Panc1 (cell line): ENCODE measurements at regions not wholly inside any gene's neighbourhood (a gene's known extent, or its start where the extent isn't known, plus 50 kb on each side); places are given as distances from the start of the nearest gene placed in this dataset.
A peak's percentile ranks its signal among the peaks of the same experiment; 100 is the strongest.

Experiments used
- ATAC-seq: fragments of 200-7000 bp; cut with Tn5 transposase; 2 replicates; pipeline ENCODE4 v1.9.1; 2020; ENCODE audit warnings: mild to moderate bottlenecking, moderate library complexity
- BruUV-seq: library from RNA; stranded (reverse); fragments of 400-500 nt; replicated peaks from 2 replicates; lab custom pipeline; 2021; lab: Mats Ljungman, UMichigan
- CTCF ChIA-PET: fragments of 300-600 bp; sonication (Branson Sonifier 250); formaldehyde crosslinking; loops from one replicate; lab custom pipeline; 2022; ENCODE audit warnings: antibody characterized with exemption; lab: Charles Lee
- POLR2A ChIA-PET: fragments of 300-600 bp; sonication (Branson Sonifier 250); formaldehyde crosslinking; loops from one replicate; lab custom pipeline; 2022; ENCODE audit warnings: antibody characterized with exemption; lab: Charles Lee
- DNase-seq: peaks from one replicate; pipeline ENCODE4 v3.0.0-alpha.2; 2010; ENCODE audit warnings: low read depth, low spot score
- H3K27ac ChIP-seq: 2 replicates; pipeline ENCODE4 v1.5.1; 2011; ENCODE audit warnings: mild to moderate bottlenecking, low read length, inconsistent platforms
- H3K27me3 ChIP-seq: fragments of 200-500 bp; sonication (Bioruptor generic); 2 replicates; pipeline ENCODE4 v1.6.0; 2014; ENCODE audit warnings: low read length, inconsistent platforms; ENCODE audit not compliant: control insufficient read depth, insufficient read depth
- H3K36me3 ChIP-seq: fragments of 200-500 bp; sonication (Bioruptor generic); 2 replicates; pipeline ENCODE4 v1.5.1; 2014; ENCODE audit warnings: inconsistent platforms, mild to moderate bottlenecking, low read length, moderate library complexity; ENCODE audit not compliant: control insufficient read depth, insufficient read depth
- H3K4me1 ChIP-seq: 2 replicates; pipeline ENCODE4 v1.5.1; 2011; ENCODE audit warnings: inconsistent platforms, mild to moderate bottlenecking, low read length, moderate library complexity; ENCODE audit not compliant: control insufficient read depth, insufficient read depth
- H3K4me3 ChIP-seq, 2 experiments: 2 replicates each; pipeline ENCODE4 v1.5.1; 2011 to 2012; ENCODE audit warnings: low read depth in 2 of 2, low read length in 2 of 2, mild to moderate bottlenecking in 2 of 2, inconsistent platforms in 1 of 2, moderate library complexity in 1 of 2
- H3K9me3 ChIP-seq: fragments of 200-500 bp; sonication (Bioruptor generic); 2 replicates; pipeline ENCODE4 v1.5.1; 2014; ENCODE audit warnings: low read depth, mild to moderate bottlenecking, inconsistent platforms, low read length, moderate library complexity; ENCODE audit not compliant: control insufficient read depth, insufficient read depth
- POLR2AphosphoS5 ChIP-seq: IDR thresholded peaks from 2 replicates; pipeline ENCODE4 v1.6.1; 2012; ENCODE audit warnings: mild to moderate bottlenecking, low read depth, low read length, moderate library complexity
- SIN3A ChIP-seq: IDR thresholded peaks from 2 replicates; pipeline ENCODE4 v1.6.1; 2012; ENCODE audit warnings: low read depth, mild to moderate bottlenecking, low read length, moderate library complexity, borderline replicate concordance; ENCODE audit not compliant: insufficient read depth
- TCF7L2 ChIP-seq: IDR thresholded peaks from 2 replicates; pipeline ENCODE4 v1.6.1; 2011; ENCODE audit warnings: mild to moderate bottlenecking, low read depth, low read length, inconsistent platforms
- in situ Hi-C: cut with HindIII; loops from 2 replicates; pipeline ENCODE4 v1.10.0; 2016; ENCODE audit warnings: low sequenced_read_pairs, low pct_unique_long_range_greater_than_20kb
- intact Hi-C: fragments of 100-400 bp; cut with micrococcal nuclease; formaldehyde crosslinking; loops from one replicate; pipeline ENCODE4 v1.10.0; 2022; ENCODE audit not compliant: unreplicated experiment
- TF ChIP-seq, protein P1 (sequence below): fragments of 450-650 bp; IDR thresholded peaks from 2 replicates; pipeline ENCODE4 v1.5.1; 2017; ENCODE audit warnings: mild to moderate bottlenecking
- TF ChIP-seq, protein P2 (sequence below), 2 experiments: IDR thresholded peaks; 2 replicates each; pipeline ENCODE4 v1.6.1; 2011 to 2012; ENCODE audit warnings: low read depth in 2 of 2, control low read depth in 1 of 2, low read length in 1 of 2, mild to moderate bottlenecking in 1 of 2, moderate library complexity in 1 of 2; ENCODE audit not compliant: insufficient read depth in 1 of 2

DNA sequence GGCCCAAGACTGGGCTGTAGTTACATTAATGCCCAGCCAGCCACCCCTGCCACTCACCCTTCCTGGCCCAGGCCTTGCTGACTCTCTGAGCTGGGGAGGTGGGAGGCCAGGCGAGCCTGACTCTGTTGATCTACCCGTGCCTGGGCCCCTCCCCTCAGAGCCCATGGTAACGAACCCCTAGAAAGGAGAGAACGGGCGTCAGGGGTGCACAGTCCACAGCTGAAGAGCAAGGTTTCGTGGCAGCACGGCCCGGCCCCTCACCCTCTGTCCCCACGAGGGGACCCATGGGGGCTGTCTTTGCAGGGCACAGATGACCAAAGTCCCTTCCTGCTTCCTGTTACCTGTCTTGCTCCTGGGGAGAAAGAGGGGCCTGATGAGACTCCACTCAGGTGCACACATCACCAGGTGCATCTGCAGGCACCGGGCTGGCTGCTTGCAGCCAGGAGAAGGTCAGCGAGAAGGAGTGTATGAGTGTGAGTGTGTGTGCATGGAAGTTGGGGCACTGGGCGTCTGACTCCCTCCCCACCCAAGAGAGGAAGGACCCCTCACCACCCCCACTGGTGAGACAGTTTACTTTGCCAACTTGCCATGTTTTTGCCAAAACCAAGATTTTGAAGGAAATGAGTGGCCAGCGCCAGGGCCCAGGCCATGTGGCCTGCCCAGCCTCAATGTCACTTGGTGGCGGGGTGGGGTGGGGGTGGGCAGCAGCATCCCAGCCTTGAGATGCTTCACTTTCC lies 359.1 kb downstream of the SEC14L1 start:
- no peaks in the 10 kb centered on the region for H3K9me3 ChIP-seq
- ChIA-PET POLR2A (no interaction called here), CTCF (no interaction called here)
- in situ Hi-C loops = no loop called here
- intact Hi-C loops = loop anchor here (10.0 kb wide), 1 partner anchor 75 kb away; no protein-coding TSS in a partner anchor
- BruUV-seq = TSS peak; percentile 89
- H3K36me3 ChIP-seq = peaks cover 19% of the 10 kb centered on the region
- H3K27ac ChIP-seq = no peak overlapping the region
- no peak for TF ChIP-seq SIN3A
- 0 out of 2 replicates have a peak, but pooled peaks have one; percentile 18 for TF ChIP-seq POLR2AphosphoS5
- TF ChIP-seq, protein P1, sequence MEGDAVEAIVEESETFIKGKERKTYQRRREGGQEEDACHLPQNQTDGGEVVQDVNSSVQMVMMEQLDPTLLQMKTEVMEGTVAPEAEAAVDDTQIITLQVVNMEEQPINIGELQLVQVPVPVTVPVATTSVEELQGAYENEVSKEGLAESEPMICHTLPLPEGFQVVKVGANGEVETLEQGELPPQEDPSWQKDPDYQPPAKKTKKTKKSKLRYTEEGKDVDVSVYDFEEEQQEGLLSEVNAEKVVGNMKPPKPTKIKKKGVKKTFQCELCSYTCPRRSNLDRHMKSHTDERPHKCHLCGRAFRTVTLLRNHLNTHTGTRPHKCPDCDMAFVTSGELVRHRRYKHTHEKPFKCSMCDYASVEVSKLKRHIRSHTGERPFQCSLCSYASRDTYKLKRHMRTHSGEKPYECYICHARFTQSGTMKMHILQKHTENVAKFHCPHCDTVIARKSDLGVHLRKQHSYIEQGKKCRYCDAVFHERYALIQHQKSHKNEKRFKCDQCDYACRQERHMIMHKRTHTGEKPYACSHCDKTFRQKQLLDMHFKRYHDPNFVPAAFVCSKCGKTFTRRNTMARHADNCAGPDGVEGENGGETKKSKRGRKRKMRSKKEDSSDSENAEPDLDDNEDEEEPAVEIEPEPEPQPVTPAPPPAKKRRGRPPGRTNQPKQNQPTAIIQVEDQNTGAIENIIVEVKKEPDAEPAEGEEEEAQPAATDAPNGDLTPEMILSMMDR = no peak
- TF ChIP-seq TCF7L2 = no peak
- DNase-seq = no peak
- no peaks in the 10 kb centered on the region for H3K27me3 ChIP-seq
- H3K4me3 ChIP-seq = no peak overlapping the region
- no peaks in the 10 kb centered on the region; the same call in 1 of the 2 replicates for H3K4me1 ChIP-seq
- no peak for ATAC-seq

DNA sequence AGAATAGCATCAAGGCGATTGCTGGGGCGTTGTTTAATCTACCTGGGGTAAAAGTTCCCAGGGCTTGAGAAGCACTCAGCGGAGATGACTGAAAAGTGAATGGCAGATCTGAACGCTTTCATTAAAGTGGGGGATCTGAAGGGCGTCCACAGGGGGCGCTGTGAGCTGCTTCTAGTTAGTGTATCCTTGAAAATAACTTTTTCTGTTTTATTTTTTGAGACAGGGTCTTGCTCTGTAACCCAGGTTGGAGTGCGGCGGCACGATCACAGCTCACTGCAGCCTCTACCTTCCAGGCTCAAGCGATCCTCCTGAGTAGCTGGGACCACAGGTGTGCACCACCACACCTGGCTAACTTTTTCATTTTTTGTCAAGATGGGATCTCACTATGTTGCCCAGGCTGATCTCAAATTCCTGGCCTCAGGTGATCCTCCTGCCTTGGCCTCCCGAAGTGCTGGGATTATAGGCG lies 360.4 kb downstream of the SEC14L1 start:
- BruUV-seq = no TSS peak
- Histone ChIP-seq H3K27ac (no peak overlapping the region), H3K9me3 (no peaks in the 10 kb centered on the region), H3K4me1 (no peaks in the 10 kb centered on the region), H3K4me3 (no peak overlapping the region), H3K36me3 (peaks cover 15% of the 10 kb centered on the region), H3K27me3 (no peaks in the 10 kb centered on the region)
- no peak for DNase-seq
- intact Hi-C loops = no loop called here
- in situ Hi-C loops = no loop called here
- ChIA-PET POLR2A (interaction anchor here (0.7 kb wide), 1 partner anchor 23 kb away, joined by 6 read pairs; no protein-coding TSS in a partner anchor), CTCF (no interaction called here)
- TF ChIP-seq POLR2AphosphoS5 (no peak), TCF7L2 (no peak)
- TF ChIP-seq, protein P1 = peak; percentile 86
- ATAC-seq = no peak

DNA sequence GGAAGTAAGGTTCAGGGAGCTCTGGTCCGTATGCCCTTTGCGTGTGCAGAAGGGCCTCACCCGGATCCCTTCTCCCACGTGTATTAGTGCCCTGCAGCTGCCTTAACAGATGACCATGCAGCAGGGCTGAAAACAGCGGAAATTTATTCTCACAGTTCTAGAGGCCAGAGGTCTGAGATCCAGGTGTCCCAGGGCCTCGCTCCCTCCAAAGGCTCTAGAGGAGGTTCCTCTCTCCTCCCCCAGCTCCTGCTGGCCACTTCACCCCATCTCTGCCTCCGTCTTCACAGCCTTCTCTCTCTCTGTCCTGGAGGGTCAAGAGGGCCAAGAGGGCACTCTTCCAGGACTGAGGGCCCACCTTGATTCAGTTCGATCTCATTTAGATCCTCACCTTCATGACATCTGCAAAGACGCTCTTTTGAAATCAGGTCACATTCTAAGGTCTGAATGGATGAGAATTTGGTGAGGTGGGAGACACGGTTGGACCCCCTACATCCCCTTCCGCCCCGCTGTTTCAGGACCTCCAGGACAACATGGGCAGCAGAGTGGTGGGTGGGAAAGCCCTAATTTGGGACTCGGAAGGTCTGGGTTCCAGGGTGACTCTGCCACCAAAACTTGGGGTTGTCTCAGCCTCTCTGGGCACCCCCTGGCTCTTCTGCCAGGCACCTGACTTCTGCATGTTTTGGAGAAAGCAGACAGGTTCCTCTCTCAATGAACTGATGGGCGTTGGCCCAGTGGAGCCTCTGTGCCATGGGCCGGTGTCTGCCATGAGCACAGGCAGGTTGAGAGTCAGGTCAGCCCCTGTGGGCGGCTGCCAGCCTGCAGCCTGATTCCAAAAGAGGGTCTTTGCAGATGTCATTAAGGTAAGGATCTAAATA lies 361.2 kb downstream of the SEC14L1 start:
- CTCF ChIA-PET = no interaction called here

More for the DNA sequence above, 361.2 kb downstream of the SEC14L1 start:
- no peak for ATAC-seq
- no peak for DNase-seq
- Histone ChIP-seq H3K36me3 (peaks cover 9% of the 10 kb centered on the region), H3K9me3 (no peaks in the 10 kb centered on the region), H3K4me1 (no peaks in the 10 kb centered on the region), H3K27me3 (no peaks in the 10 kb centered on the region), H3K4me3 (no peak overlapping the region), H3K27ac (no peak overlapping the region)
- POLR2A ChIA-PET = no interaction called here
- intact Hi-C loops = no loop called here
- no peak for TF ChIP-seq TCF7L2
- TF ChIP-seq, protein P2, sequence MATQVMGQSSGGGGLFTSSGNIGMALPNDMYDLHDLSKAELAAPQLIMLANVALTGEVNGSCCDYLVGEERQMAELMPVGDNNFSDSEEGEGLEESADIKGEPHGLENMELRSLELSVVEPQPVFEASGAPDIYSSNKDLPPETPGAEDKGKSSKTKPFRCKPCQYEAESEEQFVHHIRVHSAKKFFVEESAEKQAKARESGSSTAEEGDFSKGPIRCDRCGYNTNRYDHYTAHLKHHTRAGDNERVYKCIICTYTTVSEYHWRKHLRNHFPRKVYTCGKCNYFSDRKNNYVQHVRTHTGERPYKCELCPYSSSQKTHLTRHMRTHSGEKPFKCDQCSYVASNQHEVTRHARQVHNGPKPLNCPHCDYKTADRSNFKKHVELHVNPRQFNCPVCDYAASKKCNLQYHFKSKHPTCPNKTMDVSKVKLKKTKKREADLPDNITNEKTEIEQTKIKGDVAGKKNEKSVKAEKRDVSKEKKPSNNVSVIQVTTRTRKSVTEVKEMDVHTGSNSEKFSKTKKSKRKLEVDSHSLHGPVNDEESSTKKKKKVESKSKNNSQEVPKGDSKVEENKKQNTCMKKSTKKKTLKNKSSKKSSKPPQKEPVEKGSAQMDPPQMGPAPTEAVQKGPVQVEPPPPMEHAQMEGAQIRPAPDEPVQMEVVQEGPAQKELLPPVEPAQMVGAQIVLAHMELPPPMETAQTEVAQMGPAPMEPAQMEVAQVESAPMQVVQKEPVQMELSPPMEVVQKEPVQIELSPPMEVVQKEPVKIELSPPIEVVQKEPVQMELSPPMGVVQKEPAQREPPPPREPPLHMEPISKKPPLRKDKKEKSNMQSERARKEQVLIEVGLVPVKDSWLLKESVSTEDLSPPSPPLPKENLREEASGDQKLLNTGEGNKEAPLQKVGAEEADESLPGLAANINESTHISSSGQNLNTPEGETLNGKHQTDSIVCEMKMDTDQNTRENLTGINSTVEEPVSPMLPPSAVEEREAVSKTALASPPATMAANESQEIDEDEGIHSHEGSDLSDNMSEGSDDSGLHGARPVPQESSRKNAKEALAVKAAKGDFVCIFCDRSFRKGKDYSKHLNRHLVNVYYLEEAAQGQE (IDR thresholded peaks at IDR 0.05; ENCODE audit: insufficient read depth in 1 of 2, low read depth in 2 of 2, low read length in 1 of 2) = no peak
- no peak for TF ChIP-seq SIN3A
- TF ChIP-seq POLR2AphosphoS5 = no peak
- TF ChIP-seq, protein P1 = no peak
- BruUV-seq = no TSS peak
- in situ Hi-C loops = no loop called here
